DND-41 (cell line): ENCODE measurements at regions not wholly inside any gene's neighbourhood (a gene's known extent, or its start where the extent isn't known, plus 50 kb on each side); places are given as distances from the start of the nearest gene placed in this dataset.

Source experiments
- EZH2 ChIP-seq: IDR thresholded peaks from 3 replicates; pipeline ENCODE4 v1.6.1; 2012; ENCODE audit warnings: borderline replicate concordance, low read depth, mild to moderate bottlenecking, moderate library complexity, low read length, inconsistent platforms; ENCODE audit not compliant: severe bottlenecking
- TF ChIP-seq, protein P1 (sequence below): IDR thresholded peaks from 2 replicates; pipeline ENCODE4 v1.5.1; 2012; ENCODE audit warnings: borderline replicate concordance, low read length, moderate library complexity, mild to moderate bottlenecking; ENCODE audit not compliant: poor library complexity, severe bottlenecking; ENCODE audit errors: extremely low read depth

DNA sequence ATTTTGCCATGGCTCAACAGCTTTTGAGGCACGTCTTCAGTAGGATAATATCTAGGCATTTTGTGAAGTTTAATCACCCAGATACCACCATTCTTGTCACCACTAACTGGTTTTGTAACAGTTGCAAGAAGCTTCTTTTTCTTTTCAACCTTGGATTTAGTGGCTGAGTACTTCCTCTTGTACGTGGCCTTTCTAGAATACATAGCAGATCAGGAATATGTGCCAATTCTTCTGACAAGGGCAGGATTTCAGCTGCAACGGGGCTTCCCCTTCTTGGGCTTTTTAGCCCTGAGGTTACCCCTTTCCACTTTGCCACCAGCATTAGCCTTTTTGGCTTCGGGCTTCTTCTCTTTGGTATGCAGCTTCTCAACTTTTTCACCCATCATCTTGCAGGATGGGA, 79.3 kb upstream of the WARS2 start:
- TF ChIP-seq, protein P1, sequence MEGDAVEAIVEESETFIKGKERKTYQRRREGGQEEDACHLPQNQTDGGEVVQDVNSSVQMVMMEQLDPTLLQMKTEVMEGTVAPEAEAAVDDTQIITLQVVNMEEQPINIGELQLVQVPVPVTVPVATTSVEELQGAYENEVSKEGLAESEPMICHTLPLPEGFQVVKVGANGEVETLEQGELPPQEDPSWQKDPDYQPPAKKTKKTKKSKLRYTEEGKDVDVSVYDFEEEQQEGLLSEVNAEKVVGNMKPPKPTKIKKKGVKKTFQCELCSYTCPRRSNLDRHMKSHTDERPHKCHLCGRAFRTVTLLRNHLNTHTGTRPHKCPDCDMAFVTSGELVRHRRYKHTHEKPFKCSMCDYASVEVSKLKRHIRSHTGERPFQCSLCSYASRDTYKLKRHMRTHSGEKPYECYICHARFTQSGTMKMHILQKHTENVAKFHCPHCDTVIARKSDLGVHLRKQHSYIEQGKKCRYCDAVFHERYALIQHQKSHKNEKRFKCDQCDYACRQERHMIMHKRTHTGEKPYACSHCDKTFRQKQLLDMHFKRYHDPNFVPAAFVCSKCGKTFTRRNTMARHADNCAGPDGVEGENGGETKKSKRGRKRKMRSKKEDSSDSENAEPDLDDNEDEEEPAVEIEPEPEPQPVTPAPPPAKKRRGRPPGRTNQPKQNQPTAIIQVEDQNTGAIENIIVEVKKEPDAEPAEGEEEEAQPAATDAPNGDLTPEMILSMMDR = no peak
- no peak for TF ChIP-seq EZH2
